ENCODE measurements at regions not wholly inside any gene's neighbourhood (a gene's known extent, or its start where the extent isn't known, plus 50 kb on each side); places are given as distances from the start of the nearest gene placed in this dataset.

DNA sequence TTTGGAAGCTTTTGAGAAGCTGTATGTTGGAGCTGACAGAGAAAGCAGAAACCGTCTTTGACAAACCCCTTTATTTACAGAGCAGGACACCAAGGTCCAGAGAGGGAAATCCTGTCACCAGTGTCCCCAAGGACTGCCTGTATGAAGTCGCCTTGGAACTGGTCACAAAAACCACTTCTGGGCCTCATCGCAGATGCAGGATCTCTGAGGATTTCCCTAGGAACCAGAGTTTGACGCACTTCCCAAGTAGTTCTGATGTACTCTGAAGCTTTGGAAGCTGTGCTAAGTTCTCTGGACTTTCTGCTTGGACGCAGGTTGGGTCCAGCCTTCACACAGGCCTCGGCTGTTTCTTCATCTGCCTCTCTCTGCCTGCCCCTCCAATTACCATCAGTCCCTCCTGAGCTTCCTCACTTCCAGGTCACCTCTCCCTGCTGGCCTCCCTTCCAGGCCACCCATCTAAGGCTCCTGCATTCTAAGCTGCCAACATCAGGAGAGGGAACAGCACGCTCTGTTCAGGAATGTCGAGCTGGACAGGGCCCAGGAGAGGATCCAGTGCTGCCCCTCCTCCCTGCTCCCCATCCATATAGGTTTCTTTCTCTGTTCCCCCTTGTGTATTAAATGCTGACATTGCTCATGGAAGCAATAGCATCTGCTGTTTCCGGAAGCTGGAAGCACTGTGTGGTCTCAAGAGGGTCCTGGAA, 270.8 kb downstream of the OPA1 start:
- TF ChIP-seq, protein P1, sequence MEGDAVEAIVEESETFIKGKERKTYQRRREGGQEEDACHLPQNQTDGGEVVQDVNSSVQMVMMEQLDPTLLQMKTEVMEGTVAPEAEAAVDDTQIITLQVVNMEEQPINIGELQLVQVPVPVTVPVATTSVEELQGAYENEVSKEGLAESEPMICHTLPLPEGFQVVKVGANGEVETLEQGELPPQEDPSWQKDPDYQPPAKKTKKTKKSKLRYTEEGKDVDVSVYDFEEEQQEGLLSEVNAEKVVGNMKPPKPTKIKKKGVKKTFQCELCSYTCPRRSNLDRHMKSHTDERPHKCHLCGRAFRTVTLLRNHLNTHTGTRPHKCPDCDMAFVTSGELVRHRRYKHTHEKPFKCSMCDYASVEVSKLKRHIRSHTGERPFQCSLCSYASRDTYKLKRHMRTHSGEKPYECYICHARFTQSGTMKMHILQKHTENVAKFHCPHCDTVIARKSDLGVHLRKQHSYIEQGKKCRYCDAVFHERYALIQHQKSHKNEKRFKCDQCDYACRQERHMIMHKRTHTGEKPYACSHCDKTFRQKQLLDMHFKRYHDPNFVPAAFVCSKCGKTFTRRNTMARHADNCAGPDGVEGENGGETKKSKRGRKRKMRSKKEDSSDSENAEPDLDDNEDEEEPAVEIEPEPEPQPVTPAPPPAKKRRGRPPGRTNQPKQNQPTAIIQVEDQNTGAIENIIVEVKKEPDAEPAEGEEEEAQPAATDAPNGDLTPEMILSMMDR (IDR thresholded peaks at IDR 0.05; ENCODE audit: borderline replicate concordance, extremely low read depth, low read length, poor library complexity, severe bottlenecking): no peak
- no peak for TF ChIP-seq EZH2 (IDR thresholded peaks at IDR 0.05; ENCODE audit: borderline replicate concordance, low read depth, low read length, severe bottlenecking)
